ENCODE measurements at regions not wholly inside any gene's neighbourhood (a gene's known extent, or its start where the extent isn't known, plus 50 kb on each side); places are given as distances from the start of the nearest gene placed in this dataset.

- H3K36me3 ChIP-seq: no peaks in the 10 kb centered on the region
- DNase-seq (ENCODE audit: extremely low spot score): no peak
- H3K27ac ChIP-seq (replicated peaks in 1 of 4): no peak overlapping the region
- H3K4me1 ChIP-seq: no peaks in the 10 kb centered on the region
- no peaks in the 10 kb centered on the region for H3K27me3 ChIP-seq
- WGBS: 100% methylated on average over 1 of the region's 1 CpG
- intact Hi-C loops (cut with DNase I): no loop called here
- peaks cover 0 to 19% (median 3%) of the 10 kb centered on the region in 4 donors for H3K9me3 ChIP-seq
- no peak overlapping the region for H3K4me3 ChIP-seq
- TF ChIP-seq POLR2AphosphoS5 (IDR thresholded peaks at IDR 0.05): no peak
- TF ChIP-seq CTCF (IDR thresholded peaks at IDR 0.05): no peak
- TF ChIP-seq POLR2A (IDR thresholded peaks at IDR 0.05; ENCODE audit: low read depth): no peak
- TF ChIP-seq EP300 (IDR thresholded peaks at IDR 0.05): no peak
These were observed 279.2 kb downstream of the PIK3R1 start for GRCh38 chr5:68494771-68495170.

- 80% methylated on average over 4 of the region's 4 CpGs for WGBS
- Histone ChIP-seq H3K27ac (replicated peaks in 1 of 4) (no peak overlapping the region), H3K4me1 (no peaks in the 10 kb centered on the region), H3K9me3 (peaks cover 0 to 19% (median 3%) of the 10 kb centered on the region in 4 donors), H3K4me3 (no peak overlapping the region), H3K36me3 (no peaks in the 10 kb centered on the region), H3K27me3 (no peaks in the 10 kb centered on the region)
- no peak for DNase-seq (ENCODE audit: extremely low spot score)
- no peak for TF ChIP-seq EP300 (IDR thresholded peaks at IDR 0.05)
- intact Hi-C loops (cut with DNase I): no loop called here
These were observed 284.4 kb downstream of the PIK3R1 start for GRCh38 chr5:68499987-68500386.

DNA sequence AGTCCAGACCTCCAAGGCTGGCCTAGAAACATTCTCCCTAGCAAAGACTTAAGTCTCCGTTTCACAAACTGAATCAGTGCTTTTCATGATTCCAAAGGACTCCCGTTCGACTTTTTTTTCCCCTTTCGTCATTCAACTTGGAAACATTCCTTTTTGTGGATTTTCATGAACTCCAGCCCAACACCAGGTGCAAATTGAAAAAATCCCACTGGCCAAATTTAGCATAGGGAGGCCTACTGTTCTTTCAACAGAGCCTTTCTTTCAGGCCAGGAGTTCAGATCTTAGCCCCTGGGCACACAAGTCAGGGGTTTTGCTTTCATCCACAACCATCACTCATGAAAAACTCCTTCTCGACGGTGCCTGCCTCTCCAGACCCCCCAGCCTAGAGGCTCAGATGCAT is 285.3 kb downstream of the PIK3R1 start:
- Histone ChIP-seq H3K4me3 (no peak overlapping the region), H3K27me3 (no peaks in the 10 kb centered on the region), H3K36me3 (no peaks in the 10 kb centered on the region), H3K9me3 (peaks cover 0 to 19% (median 3%) of the 10 kb centered on the region in 4 donors), H3K27ac (replicated peaks in 1 of 4) (no peak overlapping the region), H3K4me1 (no peaks in the 10 kb centered on the region)
- WGBS: 95% methylated on average over 6 of the region's 6 CpGs
- TF ChIP-seq POLR2AphosphoS5 (IDR thresholded peaks at IDR 0.05) (no peak), POLR2A (IDR thresholded peaks at IDR 0.05; ENCODE audit: low read depth) (no peak), CTCF (IDR thresholded peaks at IDR 0.05) (no peak), EP300 (IDR thresholded peaks at IDR 0.05) (no peak)
- no peak for DNase-seq (ENCODE audit: extremely low spot score)
- intact Hi-C loops (cut with DNase I): no loop called here

DNA sequence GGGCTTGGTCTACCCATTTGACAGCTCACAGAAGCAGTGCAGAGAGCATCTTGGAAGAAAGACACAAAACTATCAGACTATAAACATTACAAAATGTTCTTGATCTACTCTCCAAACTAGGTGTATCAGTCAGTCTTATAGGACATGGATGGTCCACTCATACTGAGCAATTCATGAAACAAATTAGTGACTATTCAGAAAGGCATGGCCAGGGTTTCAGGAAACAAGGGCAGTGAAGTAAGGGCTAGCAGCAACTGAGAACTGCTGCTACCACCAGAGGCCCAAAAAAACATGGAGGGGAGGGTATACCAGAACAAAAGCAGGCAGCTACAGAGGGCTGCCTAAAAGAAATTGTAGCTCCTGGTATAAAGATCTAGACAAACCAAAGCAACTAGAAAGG is 287.0 kb downstream of the PIK3R1 start:
- no peak for DNase-seq (ENCODE audit: extremely low spot score)
- intact Hi-C loops (cut with DNase I): no loop called here
- Histone ChIP-seq H3K4me3 (no peak overlapping the region), H3K27ac (replicated peaks in 1 of 4) (no peak overlapping the region), H3K36me3 (no peaks in the 10 kb centered on the region), H3K4me1 (no peaks in the 10 kb centered on the region), H3K9me3 (peaks cover 0 to 11% (median 3%) of the 10 kb centered on the region in 4 donors), H3K27me3 (no peaks in the 10 kb centered on the region)
- TF ChIP-seq CTCF (IDR thresholded peaks at IDR 0.05): no peak
- no peak for TF ChIP-seq EP300 (IDR thresholded peaks at IDR 0.05)
- TF ChIP-seq POLR2AphosphoS5 (IDR thresholded peaks at IDR 0.05): no peak
- no peak for TF ChIP-seq POLR2A (IDR thresholded peaks at IDR 0.05; ENCODE audit: low read depth)

DNA sequence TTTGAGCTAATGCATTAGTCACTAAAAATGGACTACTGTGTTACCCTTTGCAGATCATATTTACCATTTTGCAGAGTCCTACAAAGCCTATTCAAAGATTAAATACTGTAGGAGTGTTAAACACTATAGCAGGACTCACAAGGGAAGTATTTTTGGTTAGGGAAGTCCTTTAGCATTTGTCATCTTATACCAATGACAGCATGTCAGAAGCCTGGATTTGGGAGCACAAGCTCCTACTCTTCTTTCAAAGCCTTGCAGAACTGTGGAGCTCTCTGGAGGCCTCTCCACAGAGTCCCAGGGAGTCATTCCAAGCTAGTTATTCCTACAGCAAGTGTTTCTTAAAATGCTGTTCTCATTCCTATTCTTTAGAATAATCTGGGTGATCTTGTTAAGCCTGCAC is 288.8 kb downstream of the PIK3R1 start:
- H3K9me3 ChIP-seq: no peaks in the 10 kb centered on the region
- no peak for TF ChIP-seq EP300 (IDR thresholded peaks at IDR 0.05)
- no peak for TF ChIP-seq POLR2A (IDR thresholded peaks at IDR 0.05; ENCODE audit: low read depth)
- no peak for TF ChIP-seq POLR2AphosphoS5 (IDR thresholded peaks at IDR 0.05)
- no peak for TF ChIP-seq CTCF (IDR thresholded peaks at IDR 0.05)
- no peak for DNase-seq (ENCODE audit: extremely low spot score)

More for the DNA sequence above, 288.8 kb downstream of the PIK3R1 start:
- intact Hi-C loops (cut with DNase I): no loop called here
- no peaks in the 10 kb centered on the region for H3K27me3 ChIP-seq
- no peaks in the 10 kb centered on the region for H3K4me1 ChIP-seq
- H3K27ac ChIP-seq (replicated peaks in 1 of 4): no peak overlapping the region
- H3K4me3 ChIP-seq: no peak overlapping the region
- no peaks in the 10 kb centered on the region for H3K36me3 ChIP-seq
